ENCODE measurements at regions not wholly inside any gene's neighbourhood (a gene's known extent, or its start where the extent isn't known, plus 50 kb on each side); places are given as distances from the start of the nearest gene placed in this dataset.

DNA sequence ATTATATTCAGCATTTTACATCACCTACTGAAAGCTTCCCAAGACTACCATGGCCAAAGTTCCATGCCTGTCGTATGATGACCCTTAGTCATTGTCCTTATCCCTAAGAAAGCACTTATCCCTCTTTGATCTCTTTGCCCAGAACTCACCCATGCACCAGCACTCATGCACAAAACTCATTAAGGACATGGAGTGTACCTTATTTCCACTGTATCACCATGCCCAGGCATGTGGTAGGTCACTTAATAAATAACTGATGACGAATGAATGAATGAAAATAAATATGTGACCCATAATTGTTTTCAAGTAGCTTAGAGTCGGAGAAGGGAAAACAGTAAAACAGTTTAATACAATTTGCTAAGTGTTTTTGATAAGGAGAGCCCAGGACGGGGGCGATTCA is 220.1 kb downstream of the IKZF2 start:
- Mint-ChIP-seq H3K27me3 (ENCODE audit: low read depth) (no peaks in the 10 kb centered on the region), H3K4me3 (no peak overlapping the region), H3K36me3 (ENCODE audit: insufficient read depth in 1 of 3, low read depth in 3 of 3) (no peaks in the 10 kb centered on the region), H3K27ac (no peak overlapping the region), H3K9me3 (no peaks in the 10 kb centered on the region), H3K4me1 (no peaks in the 10 kb centered on the region)
- Histone ChIP-seq H2AFZ (ENCODE audit: low read length) (no peak overlapping the region), H3K23me2 (ENCODE audit: insufficient read length, low read depth, low read length, poor library complexity, severe bottlenecking) (no peaks in the 10 kb centered on the region), H3K27ac (ENCODE audit: insufficient read length, low read depth, low read length) (no peak overlapping the region), H3K4me1 (ENCODE audit: insufficient read depth, low read length) (no peaks in the 10 kb centered on the region), H3K56ac (ENCODE audit: insufficient read length, low read depth, low read length) (no peak overlapping the region), H3K27me3 (ENCODE audit: insufficient read depth, low read length) (no peaks in the 10 kb centered on the region), H2AK5ac (ENCODE audit: insufficient read length, low read length) (no peak overlapping the region), H2BK12ac (ENCODE audit: insufficient read length, low read depth, low read length) (no peak overlapping the region), H2BK120ac (ENCODE audit: low read depth, low read length, poor library complexity, severe bottlenecking) (no peak overlapping the region), H2BK20ac (ENCODE audit: low read depth, low read length, poor library complexity, severe bottlenecking) (no peak overlapping the region), H3K9ac (ENCODE audit: extremely low read depth, insufficient read length, low read length) (no peak overlapping the region), H3K23ac (ENCODE audit: insufficient read length, low read depth, low read length) (no peak overlapping the region), H3T11ph (ENCODE audit: low read length) (no peak overlapping the region), H4K8ac (replicated peaks; ENCODE audit: insufficient read length, low read depth, low read length) (no peak overlapping the region), H3K4me2 (ENCODE audit: insufficient read depth, insufficient read length, low read length) (no peak overlapping the region), H2BK5ac (ENCODE audit: insufficient read length, low read length) (no peak overlapping the region), H3K79me2 (ENCODE audit: insufficient read depth, low read length) (no peaks in the 10 kb centered on the region; the same call in 1 of the 2 replicates), H3K4ac (ENCODE audit: low read depth, low read length) (no peak overlapping the region), H4K20me1 (ENCODE audit: control insufficient read depth, insufficient read depth, insufficient read length) (no peaks in the 10 kb centered on the region), H3K14ac (ENCODE audit: insufficient read depth, low read length) (no peak overlapping the region), H3K9me3 (ENCODE audit: control insufficient read depth, low read depth, low read length) (no peaks in the 10 kb centered on the region), H4K5ac (ENCODE audit: insufficient read length, low read depth, low read length) (no peak overlapping the region), H3K18ac (ENCODE audit: insufficient read length, low read depth, low read length) (no peak overlapping the region), H2BK15ac (ENCODE audit: low read depth, low read length) (no peak overlapping the region), H3K79me1 (ENCODE audit: insufficient read depth, low read depth, low read length, poor library complexity, severe bottlenecking) (no peaks in the 10 kb centered on the region), H4K91ac (ENCODE audit: insufficient read length, low read depth, low read length) (no peak overlapping the region)
- no peak for DNase-seq
- WGBS (ENCODE audit: extremely low coverage, insufficient read length, low lambda C conversion rate): no CpG with 5 or more reads among the region's 5 CpGs
- TF ChIP-seq, protein P1, sequence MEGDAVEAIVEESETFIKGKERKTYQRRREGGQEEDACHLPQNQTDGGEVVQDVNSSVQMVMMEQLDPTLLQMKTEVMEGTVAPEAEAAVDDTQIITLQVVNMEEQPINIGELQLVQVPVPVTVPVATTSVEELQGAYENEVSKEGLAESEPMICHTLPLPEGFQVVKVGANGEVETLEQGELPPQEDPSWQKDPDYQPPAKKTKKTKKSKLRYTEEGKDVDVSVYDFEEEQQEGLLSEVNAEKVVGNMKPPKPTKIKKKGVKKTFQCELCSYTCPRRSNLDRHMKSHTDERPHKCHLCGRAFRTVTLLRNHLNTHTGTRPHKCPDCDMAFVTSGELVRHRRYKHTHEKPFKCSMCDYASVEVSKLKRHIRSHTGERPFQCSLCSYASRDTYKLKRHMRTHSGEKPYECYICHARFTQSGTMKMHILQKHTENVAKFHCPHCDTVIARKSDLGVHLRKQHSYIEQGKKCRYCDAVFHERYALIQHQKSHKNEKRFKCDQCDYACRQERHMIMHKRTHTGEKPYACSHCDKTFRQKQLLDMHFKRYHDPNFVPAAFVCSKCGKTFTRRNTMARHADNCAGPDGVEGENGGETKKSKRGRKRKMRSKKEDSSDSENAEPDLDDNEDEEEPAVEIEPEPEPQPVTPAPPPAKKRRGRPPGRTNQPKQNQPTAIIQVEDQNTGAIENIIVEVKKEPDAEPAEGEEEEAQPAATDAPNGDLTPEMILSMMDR (conservative IDR thresholded peaks at IDR 0.05): no peak
